GM23248 (cell line): ENCODE measurements at regions not wholly inside any gene's neighbourhood (a gene's known extent, or its start where the extent isn't known, plus 50 kb on each side); places are given as distances from the start of the nearest gene placed in this dataset.

Source experiments
- EZH2 ChIP-seq: fragments of 200-600 bp; sonication (generic); IDR thresholded peaks from 2 replicates; pipeline ENCODE4 v1.6.1; 2018; ENCODE audit warnings: antibody characterized with exemption, mild to moderate bottlenecking; ENCODE audit not compliant: insufficient read depth, poor library complexity, severe bottlenecking
- EZH2phosphoT487 ChIP-seq: fragments of 200-600 bp; sonication (generic); IDR thresholded peaks from 2 replicates; pipeline ENCODE4 v1.6.1; 2018; ENCODE audit warnings: antibody characterized with exemption, moderate library complexity, mild to moderate bottlenecking, low read depth; ENCODE audit not compliant: insufficient read depth

DNA sequence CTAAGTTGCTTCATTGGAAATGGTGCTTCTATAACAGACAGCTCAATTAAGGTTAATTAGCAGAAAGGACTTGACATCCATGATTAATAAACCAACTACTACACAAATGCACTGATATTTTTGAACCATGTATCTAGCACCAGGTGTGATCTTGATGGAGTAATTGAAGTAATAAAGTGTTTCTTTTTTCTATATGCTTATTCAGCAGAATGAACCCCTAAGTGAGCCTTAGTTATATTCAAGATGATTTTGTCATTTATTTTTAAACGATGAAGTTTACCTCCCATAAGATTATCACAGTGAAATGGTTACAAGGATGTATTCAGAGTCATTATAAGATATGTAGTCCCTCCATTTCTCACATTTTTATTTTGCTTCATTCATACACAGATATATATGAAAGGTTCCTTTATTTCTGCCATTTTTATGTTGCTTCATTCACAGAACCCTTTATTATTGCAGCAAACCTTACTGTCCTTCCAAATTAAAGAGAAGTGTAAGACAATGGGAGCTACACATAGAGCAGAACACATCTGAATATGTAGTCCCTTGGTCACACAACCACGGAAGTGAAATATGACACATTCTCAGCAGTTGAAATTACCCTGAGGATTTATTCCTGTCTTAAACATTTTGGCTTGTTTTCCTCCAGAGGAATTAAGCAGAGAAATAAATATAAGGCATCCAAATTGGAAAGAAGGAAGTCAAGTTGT lies 295.0 kb downstream of the RAP2B start:
- TF ChIP-seq EZH2phosphoT487 (no peak), EZH2 (no peak)
